ENCODE measurements at regions not wholly inside any gene's neighbourhood (a gene's known extent, or its start where the extent isn't known, plus 50 kb on each side); places are given as distances from the start of the nearest gene placed in this dataset.

GRCh38 chr3:177478170-177478867, 281.0 kb upstream of the TBL1XR1 start:
- Histone ChIP-seq H3K4me1 (ENCODE audit: control insufficient read depth, insufficient read depth, low read length) (peaks cover 37% of the 10 kb centered on the region), H3K9ac (ENCODE audit: low read depth, low read length) (peak overlapping the region; percentile 69), H3K27me3 (ENCODE audit: control insufficient read depth, insufficient read depth, low read length) (no peaks in the 10 kb centered on the region), H3K4me2 (ENCODE audit: low read length) (peak overlapping the region; percentile 42), H3K9me3 (replicated peaks; ENCODE audit: low read length) (no peaks in the 10 kb centered on the region), H3K36me3 (ENCODE audit: insufficient read depth, low read length) (no peaks in the 10 kb centered on the region), H3K4me3 (ENCODE audit: low read length) (no peak overlapping the region)

- H3K4me1 ChIP-seq (ENCODE audit: control insufficient read depth, insufficient read depth, low read length), result peaks cover 44% of the 10 kb centered on the region
- H3K9ac ChIP-seq (ENCODE audit: low read depth, low read length), result peak overlapping the region; percentile 13
- H3K4me2 ChIP-seq (ENCODE audit: low read length), result no peak overlapping the region
- H3K36me3 ChIP-seq (ENCODE audit: insufficient read depth, low read length), result no peaks in the 10 kb centered on the region
- H3K27me3 ChIP-seq (ENCODE audit: control insufficient read depth, insufficient read depth, low read length), result no peaks in the 10 kb centered on the region
- H3K4me3 ChIP-seq (ENCODE audit: low read length), result no peak overlapping the region
- H3K9me3 ChIP-seq (replicated peaks; ENCODE audit: low read length), result no peaks in the 10 kb centered on the region
These were observed 282.3 kb upstream of the TBL1XR1 start for GRCh38 chr3:177479630-177480029.

- Histone ChIP-seq H3K4me2 (ENCODE audit: low read length) (no peak overlapping the region), H3K9ac (ENCODE audit: low read depth, low read length) (peak overlapping the region; percentile 25), H3K27me3 (ENCODE audit: control insufficient read depth, insufficient read depth, low read length) (no peaks in the 10 kb centered on the region), H3K9me3 (replicated peaks; ENCODE audit: low read length) (peaks cover 2% of the 10 kb centered on the region), H3K4me1 (ENCODE audit: control insufficient read depth, insufficient read depth, low read length) (peaks cover 44% of the 10 kb centered on the region), H3K4me3 (ENCODE audit: low read length) (no peak overlapping the region), H3K36me3 (ENCODE audit: insufficient read depth, low read length) (no peaks in the 10 kb centered on the region)
These were observed 284.0 kb upstream of the TBL1XR1 start for GRCh38 chr3:177481329-177481728.

- peak overlapping the region; percentile 51 for H3K9ac ChIP-seq (ENCODE audit: low read depth, low read length)
- H3K9me3 ChIP-seq (replicated peaks; ENCODE audit: low read length), result peaks cover 2% of the 10 kb centered on the region
- H3K4me3 ChIP-seq (ENCODE audit: low read length), result no peak overlapping the region
- no peaks in the 10 kb centered on the region for H3K27me3 ChIP-seq (ENCODE audit: control insufficient read depth, insufficient read depth, low read length)
- H3K36me3 ChIP-seq (ENCODE audit: insufficient read depth, low read length), result no peaks in the 10 kb centered on the region
- peaks cover 44% of the 10 kb centered on the region for H3K4me1 ChIP-seq (ENCODE audit: control insufficient read depth, insufficient read depth, low read length)
- peak overlapping the region; percentile 7 for H3K4me2 ChIP-seq (ENCODE audit: low read length)
These were observed 284.9 kb upstream of the TBL1XR1 start for GRCh38 chr3:177482048-177482691.

GRCh38 chr3:177483182-177483967, 286.1 kb upstream of the TBL1XR1 start:
- Histone ChIP-seq H3K27me3 (ENCODE audit: control insufficient read depth, insufficient read depth, low read length) (no peaks in the 10 kb centered on the region), H3K4me2 (ENCODE audit: low read length) (no peak overlapping the region), H3K4me3 (ENCODE audit: low read length) (no peak overlapping the region), H3K9me3 (replicated peaks; ENCODE audit: low read length) (peaks cover 2% of the 10 kb centered on the region), H3K36me3 (ENCODE audit: insufficient read depth, low read length) (no peaks in the 10 kb centered on the region), H3K4me1 (ENCODE audit: control insufficient read depth, insufficient read depth, low read length) (peaks cover 39% of the 10 kb centered on the region), H3K9ac (ENCODE audit: low read depth, low read length) (peak overlapping the region; percentile 51)

GRCh38 chr3:177484206-177484605, 286.9 kb upstream of the TBL1XR1 start:
- no peaks in the 10 kb centered on the region for H3K36me3 ChIP-seq (ENCODE audit: insufficient read depth, low read length)
- H3K4me1 ChIP-seq (ENCODE audit: control insufficient read depth, insufficient read depth, low read length), result peaks cover 36% of the 10 kb centered on the region
- H3K27me3 ChIP-seq (ENCODE audit: control insufficient read depth, insufficient read depth, low read length), result no peaks in the 10 kb centered on the region
- H3K4me3 ChIP-seq (ENCODE audit: low read length), result no peak overlapping the region
- H3K9me3 ChIP-seq (replicated peaks; ENCODE audit: low read length), result peaks cover 2% of the 10 kb centered on the region
- H3K4me2 ChIP-seq (ENCODE audit: low read length), result no peak overlapping the region
- no peak overlapping the region for H3K9ac ChIP-seq (ENCODE audit: low read depth, low read length)

GRCh38 chr3:177484926-177485325, 287.6 kb upstream of the TBL1XR1 start:
- Histone ChIP-seq H3K9ac (ENCODE audit: low read depth, low read length) (no peak overlapping the region), H3K9me3 (replicated peaks; ENCODE audit: low read length) (peaks cover 2% of the 10 kb centered on the region), H3K27me3 (ENCODE audit: control insufficient read depth, insufficient read depth, low read length) (no peaks in the 10 kb centered on the region), H3K4me1 (ENCODE audit: control insufficient read depth, insufficient read depth, low read length) (peaks cover 33% of the 10 kb centered on the region), H3K4me2 (ENCODE audit: low read length) (no peak overlapping the region), H3K36me3 (ENCODE audit: insufficient read depth, low read length) (no peaks in the 10 kb centered on the region), H3K4me3 (ENCODE audit: low read length) (no peak overlapping the region)

- Histone ChIP-seq H3K9me3 (replicated peaks; ENCODE audit: low read length) (peaks cover 2% of the 10 kb centered on the region), H3K36me3 (ENCODE audit: insufficient read depth, low read length) (no peaks in the 10 kb centered on the region), H3K4me2 (ENCODE audit: low read length) (no peak overlapping the region), H3K4me1 (ENCODE audit: control insufficient read depth, insufficient read depth, low read length) (peaks cover 32% of the 10 kb centered on the region), H3K27me3 (ENCODE audit: control insufficient read depth, insufficient read depth, low read length) (no peaks in the 10 kb centered on the region), H3K9ac (ENCODE audit: low read depth, low read length) (no peak overlapping the region), H3K4me3 (ENCODE audit: low read length) (no peak overlapping the region)
These were observed 290.4 kb upstream of the TBL1XR1 start for GRCh38 chr3:177487635-177488186.

- Histone ChIP-seq H3K4me1 (ENCODE audit: control insufficient read depth, insufficient read depth, low read length) (peaks cover 22% of the 10 kb centered on the region), H3K4me2 (ENCODE audit: low read length) (no peak overlapping the region), H3K9ac (ENCODE audit: low read depth, low read length) (no peak overlapping the region), H3K4me3 (ENCODE audit: low read length) (no peak overlapping the region), H3K36me3 (ENCODE audit: insufficient read depth, low read length) (no peaks in the 10 kb centered on the region), H3K27me3 (ENCODE audit: control insufficient read depth, insufficient read depth, low read length) (no peaks in the 10 kb centered on the region), H3K9me3 (replicated peaks; ENCODE audit: low read length) (peaks cover 2% of the 10 kb centered on the region)
These were observed 291.5 kb upstream of the TBL1XR1 start for GRCh38 chr3:177488740-177489139.

GRCh38 chr3:177490626-177491025, 293.3 kb upstream of the TBL1XR1 start:
- H3K27me3 ChIP-seq (ENCODE audit: control insufficient read depth, insufficient read depth, low read length), result no peaks in the 10 kb centered on the region
- H3K36me3 ChIP-seq (ENCODE audit: insufficient read depth, low read length), result no peaks in the 10 kb centered on the region
- H3K9me3 ChIP-seq (replicated peaks; ENCODE audit: low read length), result no peaks in the 10 kb centered on the region
- peaks cover 16% of the 10 kb centered on the region for H3K4me1 ChIP-seq (ENCODE audit: control insufficient read depth, insufficient read depth, low read length)
- no peak overlapping the region for H3K4me3 ChIP-seq (ENCODE audit: low read length)
- no peak overlapping the region for H3K4me2 ChIP-seq (ENCODE audit: low read length)
- H3K9ac ChIP-seq (ENCODE audit: low read depth, low read length), result no peak overlapping the region

GRCh38 chr3:177491296-177492032, 294.2 kb upstream of the TBL1XR1 start:
- Histone ChIP-seq H3K9me3 (replicated peaks; ENCODE audit: low read length) (no peaks in the 10 kb centered on the region), H3K9ac (ENCODE audit: low read depth, low read length) (peak overlapping the region; percentile 59), H3K4me1 (ENCODE audit: control insufficient read depth, insufficient read depth, low read length) (peaks cover 16% of the 10 kb centered on the region), H3K4me2 (ENCODE audit: low read length) (peak overlapping the region; percentile 56), H3K36me3 (ENCODE audit: insufficient read depth, low read length) (no peaks in the 10 kb centered on the region), H3K4me3 (ENCODE audit: low read length) (peak overlapping the region; percentile 17), H3K27me3 (ENCODE audit: control insufficient read depth, insufficient read depth, low read length) (no peaks in the 10 kb centered on the region)
